Activated CD8-positive, alpha-beta memory T cell treated with anti-CD3 and anti-CD28 coated beads, Interleukin-2, amount 50 U/mL, for 48 hours (primary cell): ENCODE measurements at regions not wholly inside any gene's neighbourhood (a gene's known extent, or its start where the extent isn't known, plus 50 kb on each side); places are given as distances from the start of the nearest gene placed in this dataset.

Source experiments
- DNase-seq: peaks from one replicate; pipeline ENCODE4 v3.0.0-alpha.2; 2020

- no peak for DNase-seq
Observed at GRCh38 chr9:86470326-86470725, 116.1 kb upstream of the TUT7 start.

GRCh38 chr9:86469476-86470250, 115.5 kb upstream of the TUT7 start:
- DNase-seq, result no peak

GRCh38 chr9:86464242-86464641, 110.0 kb upstream of the TUT7 start:
- no peak for DNase-seq

DNA sequence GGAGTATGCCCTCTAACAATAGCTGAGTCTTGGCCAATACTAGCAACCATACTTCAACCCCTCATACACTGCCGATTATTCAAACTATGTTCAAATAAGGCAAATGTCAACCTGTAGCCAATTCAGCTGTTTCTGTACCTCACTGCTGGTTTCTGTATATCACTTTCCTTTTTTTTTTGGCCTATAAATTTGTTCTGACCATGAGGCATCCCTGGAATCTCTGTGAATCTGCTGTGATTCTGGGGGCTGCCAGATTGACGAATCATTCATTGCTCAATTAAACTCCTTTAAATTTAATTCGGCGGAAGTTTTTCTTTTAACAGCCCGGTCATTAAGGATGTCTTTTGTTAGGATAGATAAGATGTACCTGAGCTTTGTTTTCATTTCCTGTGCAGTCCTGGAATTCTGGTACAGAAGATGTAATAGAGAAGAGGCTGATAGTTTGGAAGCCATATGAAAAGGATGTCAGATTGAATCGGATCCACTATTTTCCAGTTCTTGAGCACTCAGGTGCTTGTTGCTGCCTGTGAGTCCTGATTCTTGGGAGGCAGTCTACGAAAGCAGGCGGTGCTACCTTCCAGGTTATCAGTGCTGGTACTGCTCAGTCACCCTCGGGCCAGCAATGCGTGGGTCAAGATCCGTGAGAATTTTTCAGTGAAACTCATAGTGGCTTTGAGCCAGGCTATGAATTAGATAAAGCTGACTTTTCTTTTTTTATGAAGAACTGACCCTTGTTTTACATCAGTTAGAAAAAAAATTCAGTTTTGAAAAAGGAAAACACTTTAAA, 106.2 kb upstream of the TUT7 start:
- no peak for DNase-seq

DNA sequence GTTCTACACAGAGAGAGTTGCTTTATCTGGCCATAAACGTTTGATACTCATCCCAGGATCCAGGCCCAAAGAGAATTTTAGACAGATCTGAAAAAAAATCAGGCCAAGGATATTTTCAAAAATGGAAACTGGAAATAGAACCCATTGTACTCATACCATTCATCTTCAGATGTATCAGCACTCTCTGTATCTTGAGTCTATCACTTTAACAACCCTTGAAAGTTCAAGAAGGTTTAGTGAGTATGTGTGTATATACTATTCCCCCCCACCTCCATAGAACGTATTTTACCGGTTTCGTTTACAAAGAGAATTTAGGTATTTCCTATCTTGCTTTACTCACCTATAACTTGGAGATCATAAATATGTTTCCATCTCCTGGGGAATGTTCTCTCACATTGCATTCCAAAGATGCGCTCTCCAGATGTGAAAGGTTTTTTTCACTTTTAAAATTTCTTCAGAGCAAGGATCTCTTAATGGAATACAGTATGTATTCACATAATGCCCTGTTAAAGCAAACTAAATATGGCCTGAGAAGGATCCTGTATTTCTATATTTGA, 105.5 kb upstream of the TUT7 start:
- no peak for DNase-seq

GRCh38 chr9:86459191-86459590, 105.0 kb upstream of the TUT7 start:
- DNase-seq, result no peak

GRCh38 chr9:86458191-86458855, 104.1 kb upstream of the TUT7 start:
- no peak for DNase-seq

DNA sequence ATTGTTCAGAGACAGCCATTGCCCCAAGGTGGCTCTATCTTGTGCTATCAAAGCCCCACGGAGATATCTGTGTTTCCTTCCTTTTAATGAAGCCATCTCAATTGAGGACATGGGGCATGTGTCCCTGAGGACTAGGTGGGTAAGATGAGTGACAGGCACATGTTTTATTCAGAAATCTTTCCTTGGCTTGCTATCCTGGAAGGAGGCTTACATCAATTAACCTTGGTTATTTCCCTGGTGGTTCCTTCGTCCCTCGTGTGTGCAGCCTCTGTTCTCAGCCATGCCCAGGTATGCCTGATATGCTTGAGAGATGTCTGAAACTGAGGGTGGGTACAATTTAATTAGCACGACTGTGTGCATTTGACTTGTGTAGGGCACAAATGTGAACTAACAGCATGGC, 102.2 kb upstream of the TUT7 start:
- no peak for DNase-seq

DNA sequence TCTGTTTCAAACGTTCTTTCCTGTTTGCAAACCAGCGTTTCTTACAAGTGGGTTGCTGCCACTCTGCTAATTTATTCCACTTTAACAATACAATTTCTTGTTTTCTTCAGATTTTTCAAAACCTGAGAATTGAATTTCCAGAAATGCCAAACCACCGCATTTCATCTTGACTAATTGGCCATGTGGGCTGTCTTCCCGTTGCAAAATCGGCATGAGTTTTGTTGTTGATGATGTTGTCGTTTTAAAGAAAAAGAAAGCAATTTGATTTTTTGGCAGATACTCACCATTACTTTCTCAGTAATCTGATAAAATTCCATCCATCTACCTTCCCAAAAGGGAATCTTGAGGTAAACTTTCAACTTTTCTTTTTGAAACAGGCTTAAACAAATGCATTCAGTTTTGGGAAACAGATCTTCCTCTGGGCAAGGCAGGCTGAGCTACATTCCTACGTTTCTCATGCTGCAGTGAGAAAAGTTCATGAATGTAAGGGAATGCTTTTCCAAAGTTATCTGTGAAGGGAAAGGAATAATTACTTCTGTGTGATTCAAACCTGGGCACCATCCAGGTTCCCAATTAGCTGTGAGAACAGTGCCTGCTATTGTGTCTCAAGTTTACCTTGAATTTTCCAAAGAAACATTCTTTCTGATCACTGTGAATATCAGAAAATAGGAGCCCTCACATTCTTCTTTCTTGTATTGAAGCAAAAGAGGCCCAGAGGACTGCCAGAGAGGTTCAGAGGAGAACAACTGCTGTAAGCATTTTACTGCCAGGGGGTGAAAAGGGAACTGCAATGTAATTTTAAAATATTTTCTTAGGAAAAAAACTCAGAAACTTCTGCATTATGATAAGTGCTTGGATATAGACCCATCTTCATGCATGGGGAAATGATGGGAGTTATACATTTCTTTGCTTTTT, 100.7 kb upstream of the TUT7 start:
- DNase-seq, result no peak

DNA sequence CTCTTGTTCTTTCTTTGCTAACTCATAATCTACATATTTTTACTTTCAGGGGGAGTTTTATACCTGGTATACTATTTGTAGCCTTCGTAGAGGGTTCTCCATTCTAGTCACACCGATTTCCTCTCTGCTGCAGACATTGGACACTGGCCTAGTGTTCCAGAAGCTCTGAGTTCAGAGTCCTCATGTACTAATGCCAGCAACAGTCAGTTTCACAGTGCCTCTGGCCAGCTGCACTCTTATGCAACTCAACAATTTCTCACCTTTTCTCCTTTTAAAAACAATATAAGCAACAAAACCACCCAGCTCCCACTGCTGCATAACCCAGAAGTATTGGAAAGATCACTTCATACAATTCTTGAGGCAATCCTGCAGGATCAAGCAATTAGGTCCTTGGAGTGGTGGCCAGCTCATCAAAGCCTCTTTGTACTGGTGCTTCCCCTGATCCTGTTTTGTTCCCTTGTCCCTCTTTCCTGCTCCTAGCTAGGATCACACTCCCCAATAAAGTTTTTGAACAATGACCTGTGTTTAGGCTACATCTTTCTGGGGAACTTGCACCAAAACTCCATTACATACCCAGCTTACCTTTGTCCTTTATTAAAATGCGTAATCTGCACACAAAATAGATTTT, 98.1 kb upstream of the TUT7 start:
- no peak for DNase-seq

GRCh38 chr9:86449246-86449645, 95.0 kb upstream of the TUT7 start:
- no peak for DNase-seq

DNA sequence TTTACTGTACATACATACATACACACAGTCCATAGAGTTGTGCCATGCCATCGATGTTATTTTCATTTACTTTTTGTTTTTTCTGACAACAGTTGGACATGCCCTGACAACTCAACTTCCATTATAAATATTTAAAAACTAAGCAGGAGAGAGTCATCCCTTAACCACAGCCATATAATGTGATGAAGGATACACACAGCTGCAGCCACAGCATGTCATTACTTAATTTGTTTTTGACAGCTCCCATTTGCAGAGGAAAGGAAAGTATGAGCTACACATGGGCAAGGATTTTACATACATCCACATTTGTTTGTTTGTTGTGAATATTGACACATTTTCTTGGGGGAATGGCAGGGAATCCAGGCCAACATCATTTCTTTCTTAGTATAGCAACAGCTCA, 91.5 kb upstream of the TUT7 start:
- no peak for DNase-seq

- no peak for DNase-seq
Observed at GRCh38 chr9:86443992-86444391, 89.8 kb upstream of the TUT7 start.

DNA sequence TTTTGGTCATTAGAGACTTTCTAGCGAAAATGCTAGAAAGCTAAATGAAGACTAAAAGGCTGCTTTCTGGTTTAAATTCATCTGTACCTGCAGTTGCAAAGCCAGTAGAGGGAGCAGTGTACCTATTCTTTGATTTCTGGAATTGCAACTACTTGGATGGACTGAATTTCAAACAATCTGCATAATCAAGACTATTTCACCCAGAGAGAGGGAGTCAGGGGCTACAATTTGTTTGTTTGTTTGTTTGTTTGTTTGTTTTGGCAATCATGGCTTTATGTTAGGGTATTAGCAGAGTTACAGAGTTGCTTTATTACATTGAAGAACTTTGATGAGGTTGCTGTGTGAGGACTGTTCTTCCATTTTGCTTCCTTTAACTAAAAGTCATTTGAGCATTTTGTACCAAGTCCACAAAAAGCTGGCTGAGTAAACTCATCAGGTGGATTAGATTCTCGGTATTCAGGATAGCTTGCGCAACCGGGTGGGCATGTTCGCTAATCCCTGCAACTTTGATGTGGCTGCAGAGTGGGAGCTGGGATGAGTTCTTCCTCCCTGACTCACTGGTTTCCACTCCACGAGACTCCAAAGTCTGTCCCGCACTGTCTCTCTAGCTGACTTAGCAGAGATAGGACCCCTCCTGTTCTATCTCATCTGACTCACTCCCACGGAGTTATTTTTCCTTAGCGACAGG, 80.0 kb upstream of the TUT7 start:
- no peak for DNase-seq

GRCh38 chr9:86424251-86424891, 70.2 kb upstream of the TUT7 start:
- DNase-seq, result no peak

GRCh38 chr9:86413971-86414880, 60.0 kb upstream of the TUT7 start:
- no peak for DNase-seq

DNA sequence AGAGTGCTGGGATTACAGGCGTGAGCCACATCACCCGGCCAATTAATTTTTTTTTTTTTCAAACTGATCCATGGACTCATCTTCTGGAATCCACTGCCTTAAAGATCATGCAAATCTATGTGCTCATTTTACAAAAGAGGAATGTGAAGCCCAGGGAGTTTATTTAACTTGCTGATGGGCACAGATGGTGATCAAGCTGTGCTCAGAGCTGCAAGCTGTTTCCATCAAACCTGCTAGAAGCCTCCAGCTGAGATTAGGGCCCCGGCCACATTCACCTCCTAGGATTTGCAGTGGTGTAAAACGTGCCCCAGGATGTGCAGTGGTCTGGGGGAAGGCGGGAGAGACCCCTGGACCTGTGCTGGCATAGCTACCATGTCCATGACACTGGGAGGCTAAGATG, 56.1 kb upstream of the TUT7 start:
- DNase-seq, result no peak

GRCh38 chr9:86408121-86408520, 53.9 kb upstream of the TUT7 start:
- DNase-seq, result no peak

DNA sequence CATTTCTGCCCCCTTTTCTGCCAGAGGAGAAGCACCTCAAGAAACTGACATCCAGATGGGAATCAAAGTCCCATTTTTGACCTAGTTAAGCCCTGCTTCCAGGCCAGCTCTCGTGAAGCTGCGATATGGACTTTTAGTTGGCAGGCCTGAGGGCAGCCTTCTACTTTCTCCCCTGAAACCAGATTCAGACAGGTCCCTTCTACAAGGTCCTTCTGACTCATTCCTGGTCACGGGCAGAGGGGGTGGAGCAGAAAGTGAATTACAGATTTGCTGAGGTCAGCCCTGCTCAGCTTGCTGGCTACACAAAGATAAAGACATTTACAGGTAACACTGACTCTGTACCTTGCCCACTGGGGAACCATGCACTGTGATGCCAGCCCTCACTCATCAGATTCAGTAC, 52.8 kb upstream of the TUT7 start:
- peak; percentile 55 for DNase-seq

- DNase-seq, result no peak
Observed at GRCh38 chr9:86406366-86406765, 52.2 kb upstream of the TUT7 start.
